ENCODE measurements at regions not wholly inside any gene's neighbourhood (a gene's known extent, or its start where the extent isn't known, plus 50 kb on each side); places are given as distances from the start of the nearest gene placed in this dataset.

GRCh38 chr1:199177241-199177640 is 538.4 kb downstream of the PTPRC start:
- POLR2A ChIA-PET: no interaction called here
- H3K4me2 ChIP-seq (ENCODE audit: low read depth, low read length): no peak overlapping the region
- H3K79me2 ChIP-seq (ENCODE audit: insufficient read depth, low read length): no peaks in the 10 kb centered on the region
- FAIRE-seq: no peak
- H3K27ac ChIP-seq (ENCODE audit: extremely low read length, insufficient read depth, low read length): no peak overlapping the region
- H3K9ac ChIP-seq (ENCODE audit: insufficient read depth, low read depth, low read length): no peak overlapping the region
- no peaks in the 10 kb centered on the region for H4K20me1 ChIP-seq (ENCODE audit: insufficient read depth, low read length)
- H3K27me3 ChIP-seq (ENCODE audit: control insufficient read depth in 1 of 2, insufficient read depth in 2 of 2, low read length in 2 of 2): no peaks in the 10 kb centered on the region
- intact Hi-C loops (cut with micrococcal nuclease; ENCODE audit: unreplicated experiment) (no loop called here), in situ Hi-C loops (cut with HindIII; ENCODE audit: extremely low pct_ligation_motif_present, low pct_unique_long_range_greater_than_20kb) (no loop called here)
- CTCF ChIA-PET (ENCODE audit: low intra/inter-chr PET ratio, low total read pairs): no interaction called here
- no TSS peak for BruUV-seq (replicated peaks)
- DNase-seq (ENCODE audit: low spot score): no peak
- H3K4me3 ChIP-seq (replicated peaks in 1 of 3; ENCODE audit: insufficient read depth in 1 of 3, low read depth in 2 of 3, low read length in 3 of 3): no peak overlapping the region
- no peak for ATAC-seq
- H2AFZ ChIP-seq (ENCODE audit: low read length): no peak overlapping the region
- TF ChIP-seq ZNF891 (CRISPR knock-in tag; IDR thresholded peaks at IDR 0.05) (no peak), NFKB2 (CRISPR knock-in tag; IDR thresholded peaks at IDR 0.05; ENCODE audit: borderline replicate concordance) (no peak), BRF2 (CRISPR knock-in tag; IDR thresholded peaks at IDR 0.05) (no peak), PITX1 (CRISPR knock-in tag; IDR thresholded peaks at IDR 0.05) (no peak), PBX3 (CRISPR knock-in tag; IDR thresholded peaks at IDR 0.05; ENCODE audit: borderline replicate concordance) (no peak), CTCF (CRISPR knock-in tag; IDR thresholded peaks at IDR 0.05) (no peak), NCOA2 (CRISPR knock-in tag; IDR thresholded peaks at IDR 0.05) (no peak), ZSCAN31 (CRISPR knock-in tag; IDR thresholded peaks at IDR 0.05; ENCODE audit: low read depth) (no peak), KAT2B (IDR thresholded peaks at IDR 0.05; ENCODE audit: borderline replicate concordance, low read depth, low read length) (no peak), ZNF414 (CRISPR knock-in tag; IDR thresholded peaks at IDR 0.05) (no peak), ZNF543 (CRISPR knock-in tag; IDR thresholded peaks at IDR 0.05) (no peak), RNF219 (CRISPR knock-in tag; IDR thresholded peaks at IDR 0.05) (no peak), NCOA1 (CRISPR knock-in tag; IDR thresholded peaks at IDR 0.05) (no peak), ZNF598 (CRISPR knock-in tag; IDR thresholded peaks at IDR 0.05; ENCODE audit: borderline replicate concordance) (no peak), TBX2 (CRISPR knock-in tag; IDR thresholded peaks at IDR 0.05; ENCODE audit: borderline replicate concordance) (no peak), ZFY (CRISPR knock-in tag; IDR thresholded peaks at IDR 0.05) (no peak), RFX1 (IDR thresholded peaks at IDR 0.05) (no peak), NCOA5 (CRISPR knock-in tag; IDR thresholded peaks at IDR 0.05) (no peak), NR0B2 (CRISPR knock-in tag; IDR thresholded peaks at IDR 0.05) (no peak)
- no peaks in the 10 kb centered on the region for H3K9me3 ChIP-seq (ENCODE audit: low read length)
- 1% methylated on average over 4 of the region's 4 CpGs for WGBS (ENCODE audit: low lambda C conversion rate)
- no peaks in the 10 kb centered on the region for H3K36me3 ChIP-seq (replicated peaks in 1 of 2; ENCODE audit: control insufficient read depth in 1 of 2, insufficient read depth in 2 of 2, low read length in 2 of 2)
- no peaks in the 10 kb centered on the region for H3K4me1 ChIP-seq (ENCODE audit: insufficient read depth, low read length)
